ENCODE measurements at regions not wholly inside any gene's neighbourhood (a gene's known extent, or its start where the extent isn't known, plus 50 kb on each side); places are given as distances from the start of the nearest gene placed in this dataset.

GRCh38 chr12:84218406-84218805 lies 694.2 kb downstream of the SLC6A15 start:
- TF ChIP-seq YY1 (tag by site-specific recombination; IDR thresholded peaks at IDR 0.05) (no peak), ZNF776 (tag by site-specific recombination; IDR thresholded peaks at IDR 0.05; ENCODE audit: borderline replicate concordance) (no peak), ZSCAN30 (tag by site-specific recombination; IDR thresholded peaks at IDR 0.05) (no peak), GFI1B (tag by site-specific recombination; IDR thresholded peaks at IDR 0.05) (no peak), TRIM28 (IDR thresholded peaks at IDR 0.05; ENCODE audit: borderline replicate concordance, low read length) (no peak)
- CTCF ChIA-PET: interaction anchor here (0.7 kb wide), 1 partner anchor 284 kb away, joined by 4 read pairs; no protein-coding TSS in a partner anchor
- no peaks in the 10 kb centered on the region for H3K36me3 ChIP-seq (ENCODE audit: control insufficient read depth in 2 of 2, insufficient read depth in 1 of 2, low read length in 2 of 2)
- POLR2A ChIA-PET: no interaction called here
- no peak overlapping the region for H3K27ac ChIP-seq (ENCODE audit: extremely low read depth, low read depth, low read length)
- no peak overlapping the region for H3K4me3 ChIP-seq (ENCODE audit: low read depth, low read length)
- no peaks in the 10 kb centered on the region for H3K4me1 ChIP-seq (ENCODE audit: control insufficient read depth, insufficient read depth, low read length)
- no peaks in the 10 kb centered on the region for H3K9me3 ChIP-seq (ENCODE audit: control insufficient read depth, insufficient read depth, low read depth, low read length)

- H3K4me3 ChIP-seq (ENCODE audit: low read depth, low read length): no peak overlapping the region
- no peaks in the 10 kb centered on the region for H3K4me1 ChIP-seq (ENCODE audit: control insufficient read depth, insufficient read depth, low read length)
- no peaks in the 10 kb centered on the region for H3K9me3 ChIP-seq (ENCODE audit: control insufficient read depth, insufficient read depth, low read depth, low read length)
- POLR2A ChIA-PET: no interaction called here
- CTCF ChIA-PET: no interaction called here
- TF ChIP-seq ZBTB1 (tag by site-specific recombination; IDR thresholded peaks at IDR 0.05) (no peak), ZNF580 (tag by site-specific recombination; IDR thresholded peaks at IDR 0.05) (no peak)
- TF ChIP-seq, protein P1, sequence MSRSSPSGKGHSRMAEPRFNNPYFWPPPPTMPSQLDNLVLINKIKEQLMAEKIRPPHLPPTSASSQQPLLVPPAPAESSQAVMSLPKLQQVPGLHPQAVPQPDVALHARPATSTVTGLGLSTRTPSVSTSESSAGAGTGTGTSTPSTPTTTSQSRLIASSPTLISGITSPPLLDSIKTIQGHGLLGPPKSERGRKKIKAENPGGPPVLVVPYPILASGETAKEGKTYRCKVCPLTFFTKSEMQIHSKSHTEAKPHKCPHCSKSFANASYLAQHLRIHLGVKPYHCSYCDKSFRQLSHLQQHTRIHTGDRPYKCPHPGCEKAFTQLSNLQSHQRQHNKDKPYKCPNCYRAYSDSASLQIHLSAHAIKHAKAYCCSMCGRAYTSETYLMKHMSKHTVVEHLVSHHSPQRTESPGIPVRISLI (tag by site-specific recombination; IDR thresholded peaks at IDR 0.05): no peak
- no peak overlapping the region for H3K27ac ChIP-seq (ENCODE audit: extremely low read depth, low read depth, low read length)
- H3K36me3 ChIP-seq (ENCODE audit: control insufficient read depth in 2 of 2, insufficient read depth in 1 of 2, low read length in 2 of 2): no peaks in the 10 kb centered on the region
These were observed 710.6 kb downstream of the SLC6A15 start for GRCh38 chr12:84201976-84202375.

DNA sequence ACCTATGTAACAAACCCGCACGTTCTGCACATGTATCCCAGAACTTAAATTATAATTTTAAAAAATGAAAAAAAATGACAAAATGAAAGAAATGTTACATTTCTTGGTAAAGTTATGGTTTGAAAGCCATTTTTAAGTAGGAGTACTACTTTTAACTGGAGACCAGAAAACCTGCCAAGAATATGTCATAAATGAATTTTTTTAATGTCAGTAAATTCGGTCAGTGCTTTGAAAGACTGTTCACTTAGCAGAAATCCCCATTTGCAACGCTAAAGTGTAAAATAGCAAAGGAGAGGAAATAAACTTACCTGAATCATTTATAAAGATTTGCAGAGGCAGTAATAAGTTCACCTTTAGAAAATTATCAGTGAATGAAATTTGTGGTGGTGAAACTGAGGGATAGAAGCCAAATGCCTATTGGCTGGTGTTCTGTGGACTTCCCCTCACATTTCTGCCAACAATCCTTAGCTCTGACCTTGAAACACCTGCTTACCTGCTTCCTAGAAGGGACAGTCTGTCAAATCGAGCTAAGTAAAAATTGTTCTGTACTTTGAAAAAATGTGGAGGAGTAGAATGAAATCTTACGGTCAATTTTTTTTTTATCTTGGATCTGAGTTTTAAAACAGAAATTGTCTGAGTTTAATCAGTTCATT lies 714.2 kb downstream of the SLC6A15 start:
- CTCF ChIA-PET: no interaction called here
- Histone ChIP-seq H3K4me3 (ENCODE audit: low read depth, low read length) (no peak overlapping the region), H3K27ac (ENCODE audit: extremely low read depth, low read depth, low read length) (no peak overlapping the region), H3K4me1 (ENCODE audit: control insufficient read depth, insufficient read depth, low read length) (no peaks in the 10 kb centered on the region), H3K9me3 (ENCODE audit: control insufficient read depth, insufficient read depth, low read depth, low read length) (no peaks in the 10 kb centered on the region), H3K36me3 (ENCODE audit: control insufficient read depth in 2 of 2, insufficient read depth in 1 of 2, low read length in 2 of 2) (no peaks in the 10 kb centered on the region)
- POLR2A ChIA-PET: no interaction called here
- TF ChIP-seq YY1 (tag by site-specific recombination; IDR thresholded peaks at IDR 0.05) (no peak), ZSCAN16 (tag by site-specific recombination; IDR thresholded peaks at IDR 0.05) (no peak), ZNF221 (tag by site-specific recombination; IDR thresholded peaks at IDR 0.05; ENCODE audit: borderline replicate concordance) (no peak), ZBTB1 (tag by site-specific recombination; IDR thresholded peaks at IDR 0.05) (no peak), BCL11B (tag by site-specific recombination; IDR thresholded peaks at IDR 0.05; ENCODE audit: low read depth) (no peak), ZNF324 (tag by site-specific recombination; IDR thresholded peaks at IDR 0.05) (no peak), ZNF510 (tag by site-specific recombination; IDR thresholded peaks at IDR 0.05; ENCODE audit: insufficient replicate concordance) (no peak), ZNF513 (tag by site-specific recombination; IDR thresholded peaks at IDR 0.05) (no peak), ZNF747 (tag by site-specific recombination; IDR thresholded peaks at IDR 0.05) (no peak), ZNF292 (tag by site-specific recombination; IDR thresholded peaks at IDR 0.05; ENCODE audit: borderline replicate concordance, low read depth) (no peak), ATF2 (tag by site-specific recombination; IDR thresholded peaks at IDR 0.05; ENCODE audit: low read depth) (no peak), ZNF202 (tag by site-specific recombination; IDR thresholded peaks at IDR 0.05; ENCODE audit: borderline replicate concordance) (no peak), ZNF175 (tag by site-specific recombination; IDR thresholded peaks at IDR 0.05) (no peak), PATZ1 (tag by site-specific recombination; IDR thresholded peaks at IDR 0.05) (no peak), ZSCAN4 (tag by site-specific recombination; IDR thresholded peaks at IDR 0.05) (no peak)
- TF ChIP-seq, protein P2, sequence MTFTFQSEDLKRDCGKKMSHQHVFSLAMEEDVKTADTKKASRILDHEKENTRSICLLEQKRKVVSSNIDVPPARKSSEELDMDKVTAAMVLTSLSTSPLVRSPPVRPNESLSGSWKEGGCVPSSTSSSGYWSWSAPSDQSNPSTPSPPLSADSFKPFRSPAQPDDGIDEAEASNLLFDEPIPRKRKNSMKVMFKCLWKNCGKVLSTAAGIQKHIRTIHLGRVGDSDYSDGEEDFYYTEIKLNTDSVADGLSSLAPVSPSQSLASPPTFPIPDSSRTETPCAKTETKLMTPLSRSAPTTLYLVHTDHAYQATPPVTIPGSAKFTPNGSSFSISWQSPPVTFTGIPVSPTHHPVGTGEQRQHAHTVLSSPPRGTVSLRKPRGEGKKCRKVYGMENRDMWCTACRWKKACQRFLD (tag by site-specific recombination; IDR thresholded peaks at IDR 0.05): no peak
